GM12892 (cell line): ENCODE measurements at regions not wholly inside any gene's neighbourhood (a gene's known extent, or its start where the extent isn't known, plus 50 kb on each side); places are given as distances from the start of the nearest gene placed in this dataset.

Source experiments
- POLR2A ChIP-seq: IDR thresholded peaks from 2 replicates; pipeline ENCODE4 v1.6.1; 2011; ENCODE audit warnings: low read depth, low read length, control low read depth
- POLR2AphosphoS5 ChIP-seq: IDR thresholded peaks from 2 replicates; pipeline ENCODE4 v1.6.1; 2011; ENCODE audit warnings: low read depth, low read length, control low read depth
- TAF1 ChIP-seq: IDR thresholded peaks from 2 replicates; pipeline ENCODE4 v1.6.1; 2011; ENCODE audit warnings: low read depth, mild to moderate bottlenecking, control low read depth, low read length, borderline replicate concordance

GRCh38 chr3:24850245-24850644, 355.6 kb upstream of the THRB start:
- TF ChIP-seq POLR2AphosphoS5 = no peak
- no peak for TF ChIP-seq POLR2A
- no peak for TF ChIP-seq TAF1
